ENCODE measurements at regions not wholly inside any gene's neighbourhood (a gene's known extent, or its start where the extent isn't known, plus 50 kb on each side); places are given as distances from the start of the nearest gene placed in this dataset.

DNA sequence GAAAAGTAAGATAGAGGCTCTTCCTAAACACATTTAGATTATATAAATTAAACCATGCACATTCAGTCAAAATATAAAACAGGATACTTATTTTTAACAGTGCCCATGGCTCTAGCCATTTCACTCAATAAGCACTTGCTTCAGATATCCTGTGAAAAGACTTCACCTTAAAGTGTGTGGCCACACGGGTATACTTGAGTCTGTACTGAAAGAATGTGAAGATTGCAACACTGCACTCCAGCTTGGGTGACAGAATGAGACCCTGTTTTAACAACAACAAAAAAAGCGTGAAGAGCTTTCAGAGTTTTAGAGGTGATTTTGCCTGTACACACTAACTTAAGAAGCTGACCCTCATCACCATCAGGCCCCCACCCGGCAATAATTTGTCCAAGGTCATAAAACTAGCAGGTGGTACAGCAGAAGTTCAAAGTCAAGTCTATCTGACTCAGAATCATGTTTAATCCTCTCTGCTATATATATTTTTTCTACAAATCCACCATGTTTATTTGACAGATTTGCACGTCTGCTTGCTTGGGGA, 203.5 kb upstream of the GUCY1A2 start:
- H3K27me3 ChIP-seq = no peaks in the 10 kb centered on the region
- no peak for DNase-seq
- H3K9me3 ChIP-seq = no peaks in the 10 kb centered on the region
- H3K36me3 ChIP-seq = no peaks in the 10 kb centered on the region
- ATAC-seq = no peak
- TF ChIP-seq, protein P1, sequence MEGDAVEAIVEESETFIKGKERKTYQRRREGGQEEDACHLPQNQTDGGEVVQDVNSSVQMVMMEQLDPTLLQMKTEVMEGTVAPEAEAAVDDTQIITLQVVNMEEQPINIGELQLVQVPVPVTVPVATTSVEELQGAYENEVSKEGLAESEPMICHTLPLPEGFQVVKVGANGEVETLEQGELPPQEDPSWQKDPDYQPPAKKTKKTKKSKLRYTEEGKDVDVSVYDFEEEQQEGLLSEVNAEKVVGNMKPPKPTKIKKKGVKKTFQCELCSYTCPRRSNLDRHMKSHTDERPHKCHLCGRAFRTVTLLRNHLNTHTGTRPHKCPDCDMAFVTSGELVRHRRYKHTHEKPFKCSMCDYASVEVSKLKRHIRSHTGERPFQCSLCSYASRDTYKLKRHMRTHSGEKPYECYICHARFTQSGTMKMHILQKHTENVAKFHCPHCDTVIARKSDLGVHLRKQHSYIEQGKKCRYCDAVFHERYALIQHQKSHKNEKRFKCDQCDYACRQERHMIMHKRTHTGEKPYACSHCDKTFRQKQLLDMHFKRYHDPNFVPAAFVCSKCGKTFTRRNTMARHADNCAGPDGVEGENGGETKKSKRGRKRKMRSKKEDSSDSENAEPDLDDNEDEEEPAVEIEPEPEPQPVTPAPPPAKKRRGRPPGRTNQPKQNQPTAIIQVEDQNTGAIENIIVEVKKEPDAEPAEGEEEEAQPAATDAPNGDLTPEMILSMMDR (IDR thresholded peaks at IDR 0.05) = no peak
- 54 to 70% methylated on average over 4 of the region's 4 CpGs for WGBS, 2 donors
- no peak overlapping the region for H3K4me3 ChIP-seq
- no peaks in the 10 kb centered on the region for H3K4me1 ChIP-seq
- no peak overlapping the region for H3K27ac ChIP-seq
- intact Hi-C loops (cut with DNase I) = no loop called here

DNA sequence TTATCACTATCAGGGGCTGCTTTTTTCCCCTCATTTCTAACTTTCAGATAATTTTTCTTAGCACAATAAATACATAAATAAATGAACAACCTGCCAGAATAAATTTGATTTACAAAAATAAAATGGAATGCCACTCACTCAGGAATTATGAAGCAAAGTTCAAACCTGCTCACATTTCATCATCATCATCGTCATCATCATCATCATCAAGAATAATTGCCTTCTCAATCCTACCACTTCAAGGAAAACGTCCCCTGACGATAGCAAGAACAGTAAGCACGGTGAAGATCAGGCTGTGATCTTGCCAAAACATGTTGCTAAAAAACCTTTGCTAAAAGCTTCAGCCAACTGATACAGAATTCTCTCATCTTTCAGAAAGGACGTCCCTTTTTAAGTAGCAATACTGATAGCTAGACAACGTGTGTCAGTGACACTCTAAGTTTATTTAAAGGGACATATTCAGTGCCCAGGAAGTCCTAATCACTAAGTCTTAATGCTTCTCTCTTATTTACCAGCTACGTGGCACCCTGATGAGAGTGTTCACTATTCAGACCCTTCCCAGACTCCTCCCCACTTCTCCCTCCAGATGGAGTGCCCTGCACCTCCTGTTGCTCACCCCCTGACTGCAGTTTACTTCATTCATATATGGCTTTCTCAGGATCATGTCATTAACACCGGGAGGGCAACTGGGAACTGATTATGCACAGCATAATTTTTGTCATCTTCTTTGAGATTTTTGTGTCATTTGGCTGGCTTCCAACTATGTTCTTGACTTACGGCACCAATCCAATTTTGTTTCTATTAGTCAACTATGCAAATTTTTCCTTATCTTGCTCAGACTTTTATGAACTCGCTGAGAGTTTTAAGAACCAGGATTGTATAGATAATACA, 200.1 kb upstream of the GUCY1A2 start:
- WGBS, 2 donors = 33 to 37% methylated on average over 10 of the region's 10 CpGs
- intact Hi-C loops (cut with DNase I) = no loop called here
- Histone ChIP-seq H3K27me3 (no peaks in the 10 kb centered on the region), H3K36me3 (no peaks in the 10 kb centered on the region), H3K4me3 (no peak overlapping the region), H3K4me1 (no peaks in the 10 kb centered on the region), H3K27ac (no peak overlapping the region), H3K9me3 (no peaks in the 10 kb centered on the region)
- ATAC-seq (no peak), DNase-seq (no peak)
- TF ChIP-seq, protein P1 (IDR thresholded peaks at IDR 0.05) = no peak

DNA sequence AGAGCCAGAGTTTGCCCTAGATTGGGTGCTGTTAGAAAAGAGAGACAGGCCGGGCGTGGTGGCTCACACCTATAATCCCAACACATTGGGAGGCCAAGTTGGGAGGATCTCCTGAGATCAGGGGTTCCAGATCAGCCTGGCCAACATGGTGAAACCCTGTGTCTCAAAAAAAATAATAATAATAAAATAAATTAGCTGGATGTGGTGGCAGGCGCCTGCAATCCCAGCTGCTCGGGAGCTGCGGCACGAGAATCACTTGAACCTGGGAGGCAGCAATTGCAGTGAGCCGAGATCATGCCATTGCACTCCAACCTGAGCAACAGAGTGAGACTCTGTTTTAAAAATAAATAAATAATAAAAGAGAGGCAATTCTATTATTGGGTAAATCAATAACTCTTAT, 199.2 kb upstream of the GUCY1A2 start:
- no peak for ATAC-seq
- no peaks in the 10 kb centered on the region for H3K27me3 ChIP-seq
- H3K4me1 ChIP-seq = no peaks in the 10 kb centered on the region
- no peak overlapping the region for H3K4me3 ChIP-seq
- DNase-seq = no peak
- TF ChIP-seq, protein P1 (IDR thresholded peaks at IDR 0.05) = no peak
- WGBS, 2 donors = 87 to 96% methylated on average over 7 of the region's 7 CpGs
- intact Hi-C loops (cut with DNase I) = no loop called here
- H3K9me3 ChIP-seq = no peaks in the 10 kb centered on the region
- no peak overlapping the region for H3K27ac ChIP-seq
- no peaks in the 10 kb centered on the region for H3K36me3 ChIP-seq

GRCh38 chr11:107215010-107215409, 196.7 kb upstream of the GUCY1A2 start:
- no peaks in the 10 kb centered on the region for H3K36me3 ChIP-seq
- intact Hi-C loops (cut with DNase I) = no loop called here
- no peak overlapping the region for H3K27ac ChIP-seq
- H3K9me3 ChIP-seq = no peaks in the 10 kb centered on the region
- WGBS, 2 donors = 37 to 41% methylated on average over 2 of the region's 2 CpGs
- ATAC-seq = no peak
- DNase-seq = no peak
- H3K4me1 ChIP-seq = no peaks in the 10 kb centered on the region
- no peaks in the 10 kb centered on the region for H3K27me3 ChIP-seq
- no peak overlapping the region for H3K4me3 ChIP-seq
- TF ChIP-seq, protein P1 (IDR thresholded peaks at IDR 0.05) = no peak

All from heart right ventricle (tissue), 16 donors.